Gastroesophageal sphincter (tissue), 3 donors: ENCODE measurements at regions not wholly inside any gene's neighbourhood (a gene's known extent, or its start where the extent isn't known, plus 50 kb on each side); places are given as distances from the start of the nearest gene placed in this dataset.

Experiments used
- EP300 ChIP-seq: sonication (generic); formaldehyde crosslinking; IDR thresholded peaks from one replicate; pipeline ENCODE4 v1.6.1; 2017; ENCODE audit warnings: antibody characterized with exemption, mild to moderate bottlenecking
- POLR2A ChIP-seq, 2 donors: fragments of 450-650 bp; IDR thresholded peaks; one replicate each; pipeline ENCODE4 v1.6.1; 2017; ENCODE audit warnings: antibody characterized with exemption in 2 of 2, mild to moderate bottlenecking in 2 of 2, moderate library complexity in 1 of 2
- POLR2AphosphoS5 ChIP-seq: sonication (generic); formaldehyde crosslinking; IDR thresholded peaks from one replicate; pipeline ENCODE4 v1.6.1; 2017; ENCODE audit warnings: antibody characterized with exemption
- TF ChIP-seq, protein P1 (sequence below), 4 experiments: fragments of 200-600 bp in 2 of 4; fragments of 450-650 bp in 2 of 4; sonication (generic) in 1 of 4; IDR thresholded peaks; one replicate each; pipeline ENCODE4 v1.5.1; 2017 to 2019; ENCODE audit warnings: antibody characterized with exemption in 4 of 4, mild to moderate bottlenecking in 2 of 4, moderate library complexity in 2 of 4

DNA sequence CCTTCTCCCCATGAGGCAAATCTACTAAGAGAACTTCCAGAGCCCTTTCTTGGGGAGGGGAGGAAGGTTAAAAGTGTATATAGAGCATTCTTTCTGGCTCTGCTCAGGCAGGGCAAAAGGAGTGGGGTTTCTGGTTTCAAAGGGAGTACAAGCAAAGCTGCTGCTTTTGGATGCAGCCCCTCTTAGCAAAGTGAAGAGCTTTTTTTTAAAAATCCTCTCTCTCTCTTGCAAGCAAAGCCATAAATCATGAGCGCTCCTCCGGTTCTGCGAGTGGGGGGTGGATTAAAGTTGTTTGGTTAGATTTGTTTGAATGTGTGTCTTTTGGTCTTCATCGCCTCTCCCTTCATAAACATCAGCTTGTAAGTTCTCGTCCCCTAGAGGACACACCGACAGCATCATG lies 546.6 kb upstream of the TBX3 start:
- TF ChIP-seq, protein P1, sequence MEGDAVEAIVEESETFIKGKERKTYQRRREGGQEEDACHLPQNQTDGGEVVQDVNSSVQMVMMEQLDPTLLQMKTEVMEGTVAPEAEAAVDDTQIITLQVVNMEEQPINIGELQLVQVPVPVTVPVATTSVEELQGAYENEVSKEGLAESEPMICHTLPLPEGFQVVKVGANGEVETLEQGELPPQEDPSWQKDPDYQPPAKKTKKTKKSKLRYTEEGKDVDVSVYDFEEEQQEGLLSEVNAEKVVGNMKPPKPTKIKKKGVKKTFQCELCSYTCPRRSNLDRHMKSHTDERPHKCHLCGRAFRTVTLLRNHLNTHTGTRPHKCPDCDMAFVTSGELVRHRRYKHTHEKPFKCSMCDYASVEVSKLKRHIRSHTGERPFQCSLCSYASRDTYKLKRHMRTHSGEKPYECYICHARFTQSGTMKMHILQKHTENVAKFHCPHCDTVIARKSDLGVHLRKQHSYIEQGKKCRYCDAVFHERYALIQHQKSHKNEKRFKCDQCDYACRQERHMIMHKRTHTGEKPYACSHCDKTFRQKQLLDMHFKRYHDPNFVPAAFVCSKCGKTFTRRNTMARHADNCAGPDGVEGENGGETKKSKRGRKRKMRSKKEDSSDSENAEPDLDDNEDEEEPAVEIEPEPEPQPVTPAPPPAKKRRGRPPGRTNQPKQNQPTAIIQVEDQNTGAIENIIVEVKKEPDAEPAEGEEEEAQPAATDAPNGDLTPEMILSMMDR (IDR thresholded peaks at IDR 0.05): no peak
- TF ChIP-seq POLR2A (IDR thresholded peaks at IDR 0.05): no peak
- TF ChIP-seq POLR2AphosphoS5: no peak
- TF ChIP-seq EP300: no peak
